SU-DHL-6 (cell line): ENCODE measurements at regions not wholly inside any gene's neighbourhood (a gene's known extent, or its start where the extent isn't known, plus 50 kb on each side); places are given as distances from the start of the nearest gene placed in this dataset.

Source experiments
- EZH2phosphoT487 ChIP-seq: fragments of 200-600 bp; sonication (generic), shearing (Covaris generic); conservative IDR thresholded peaks from 2 replicates; pipeline ENCODE4 v1.6.1; 2018; ENCODE audit warnings: mild to moderate bottlenecking, antibody characterized with exemption, low read length, moderate library complexity, mixed read lengths
- TF ChIP-seq, protein P1 (sequence below): fragments of 200-600 bp; sonication (generic); IDR thresholded peaks from one replicate; pipeline ENCODE4 v1.5.1; 2017; ENCODE audit warnings: antibody characterized with exemption, mild to moderate bottlenecking, low read length, moderate library complexity; ENCODE audit not compliant: insufficient read depth, poor library complexity, severe bottlenecking

DNA sequence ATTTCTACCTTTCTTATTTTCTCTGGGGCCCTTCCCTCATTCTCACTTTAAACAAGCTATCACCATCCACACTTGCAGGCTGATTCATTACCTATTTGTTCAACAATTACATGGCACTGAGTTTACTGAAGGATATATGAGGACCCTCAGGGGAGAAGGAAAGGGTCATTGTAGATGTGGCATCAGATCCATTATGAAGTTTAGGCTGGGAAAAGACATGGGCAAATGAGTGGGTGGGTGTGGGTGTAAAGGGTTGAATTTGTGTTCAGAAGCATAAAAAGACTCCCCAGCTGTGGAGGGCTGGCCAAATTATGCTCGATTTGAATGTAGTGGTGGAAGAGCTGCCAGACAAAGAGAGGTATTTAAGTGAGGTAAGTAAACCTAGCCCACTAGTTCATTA is 55.9 kb upstream of the MTAP start:
- TF ChIP-seq, protein P1, sequence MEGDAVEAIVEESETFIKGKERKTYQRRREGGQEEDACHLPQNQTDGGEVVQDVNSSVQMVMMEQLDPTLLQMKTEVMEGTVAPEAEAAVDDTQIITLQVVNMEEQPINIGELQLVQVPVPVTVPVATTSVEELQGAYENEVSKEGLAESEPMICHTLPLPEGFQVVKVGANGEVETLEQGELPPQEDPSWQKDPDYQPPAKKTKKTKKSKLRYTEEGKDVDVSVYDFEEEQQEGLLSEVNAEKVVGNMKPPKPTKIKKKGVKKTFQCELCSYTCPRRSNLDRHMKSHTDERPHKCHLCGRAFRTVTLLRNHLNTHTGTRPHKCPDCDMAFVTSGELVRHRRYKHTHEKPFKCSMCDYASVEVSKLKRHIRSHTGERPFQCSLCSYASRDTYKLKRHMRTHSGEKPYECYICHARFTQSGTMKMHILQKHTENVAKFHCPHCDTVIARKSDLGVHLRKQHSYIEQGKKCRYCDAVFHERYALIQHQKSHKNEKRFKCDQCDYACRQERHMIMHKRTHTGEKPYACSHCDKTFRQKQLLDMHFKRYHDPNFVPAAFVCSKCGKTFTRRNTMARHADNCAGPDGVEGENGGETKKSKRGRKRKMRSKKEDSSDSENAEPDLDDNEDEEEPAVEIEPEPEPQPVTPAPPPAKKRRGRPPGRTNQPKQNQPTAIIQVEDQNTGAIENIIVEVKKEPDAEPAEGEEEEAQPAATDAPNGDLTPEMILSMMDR = no peak
- no peak for TF ChIP-seq EZH2phosphoT487
